HUDEP-2 (cell line): ENCODE measurements at regions not wholly inside any gene's neighbourhood (a gene's known extent, or its start where the extent isn't known, plus 50 kb on each side); places are given as distances from the start of the nearest gene placed in this dataset.

Source experiments
- DNase-seq, 76 experiments: peaks; one replicate each; lab custom pipeline; 2025; ENCODE audit not compliant: unreplicated experiment in 76 of 76; lab: John Stamatoyannopoulos, UW

DNA sequence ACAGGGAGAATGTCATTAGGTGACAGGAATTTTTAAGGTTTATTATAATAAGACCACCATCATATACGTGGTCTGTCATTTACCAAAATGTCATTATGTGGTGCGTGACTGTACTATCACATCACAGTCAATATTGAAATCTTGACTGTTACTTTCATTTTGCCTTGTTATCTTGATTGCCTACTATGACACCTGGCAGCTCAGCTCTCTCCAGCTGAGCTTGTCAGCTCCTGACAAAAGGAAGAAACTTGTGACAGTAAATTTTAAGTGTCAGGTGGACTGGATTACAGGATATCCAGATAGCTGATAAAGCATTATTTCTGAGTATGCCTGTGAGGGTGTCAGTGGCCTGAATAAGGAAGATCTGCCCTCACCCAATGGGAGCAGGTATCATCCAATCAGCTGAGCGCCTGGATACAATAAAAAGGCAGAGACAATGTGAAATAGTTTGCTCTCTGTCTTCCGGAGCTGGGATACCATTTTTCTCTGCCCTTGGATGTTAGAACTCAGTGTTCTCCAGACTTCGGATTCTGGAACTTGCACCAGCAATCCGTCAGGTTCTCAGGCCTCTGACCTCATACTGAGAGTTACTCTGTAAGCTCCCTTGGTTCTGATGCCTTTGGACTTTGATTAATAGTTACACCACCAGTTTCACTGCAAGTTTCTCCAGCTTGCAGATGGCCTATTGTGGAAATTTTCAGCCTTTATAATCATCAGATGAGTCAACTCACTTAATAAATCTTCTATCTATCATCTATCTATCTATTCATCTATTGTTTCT is 1454.7 kb upstream of the IGFBP7 start:
- DNase-seq, result no peak

DNA sequence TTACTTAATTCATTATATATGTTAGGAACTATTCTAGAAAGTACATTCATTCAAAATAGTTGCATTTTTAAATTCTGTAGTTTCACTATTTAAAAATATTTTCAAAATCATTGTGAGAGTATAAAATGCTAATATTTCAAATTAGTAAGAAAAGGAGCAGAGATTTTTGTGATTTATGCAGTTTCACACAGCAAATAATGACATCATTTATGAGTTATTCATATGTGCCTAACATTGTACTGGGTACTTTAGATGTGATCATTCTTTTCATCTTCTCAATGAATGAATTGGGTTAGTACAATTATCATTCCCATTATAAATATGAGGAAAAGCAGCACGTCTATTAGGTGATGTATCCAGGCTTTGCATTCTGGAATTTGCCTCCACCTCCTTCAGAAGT is 1451.0 kb upstream of the IGFBP7 start:
- DNase-seq, result no peak

DNA sequence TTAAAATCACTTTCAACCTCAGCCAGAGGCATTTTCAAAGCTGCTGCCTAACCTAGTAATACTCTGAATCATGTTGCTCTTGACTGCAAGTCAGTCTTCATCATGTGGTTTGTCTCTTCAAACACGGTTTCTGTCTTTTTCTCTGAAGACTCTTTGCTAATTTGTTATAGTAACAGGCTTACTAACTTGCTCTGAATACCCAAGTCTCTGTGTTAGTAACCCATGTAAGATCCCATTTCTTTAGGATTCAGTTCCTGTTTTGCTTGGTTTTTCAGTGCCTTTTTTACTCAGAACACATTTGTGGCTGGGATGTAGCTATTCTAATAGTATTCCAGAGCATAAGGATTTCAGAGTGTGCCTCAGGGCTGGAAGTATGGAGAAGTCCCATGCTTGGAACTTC is 1450.6 kb upstream of the IGFBP7 start:
- DNase-seq, result no peak

DNA sequence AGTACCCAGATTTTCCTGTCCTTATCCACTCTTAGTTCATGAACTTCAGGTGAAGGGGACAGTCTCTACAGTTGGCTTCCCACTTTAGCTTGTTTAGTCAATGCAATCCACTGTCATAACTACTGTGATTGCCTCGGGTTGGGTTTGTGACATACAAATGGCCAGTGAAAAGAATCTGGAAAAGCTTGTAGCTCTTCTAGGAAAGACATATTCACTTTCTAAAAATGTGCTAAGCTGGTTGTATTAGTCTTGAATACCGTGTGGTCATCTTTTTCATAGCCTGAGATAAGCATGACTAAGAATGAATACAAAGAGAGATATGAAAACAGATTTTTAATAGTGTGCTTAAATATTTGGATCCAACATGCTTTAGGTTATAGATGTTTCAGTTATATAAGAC is 1443.5 kb upstream of the IGFBP7 start:
- DNase-seq, result no peak

DNA sequence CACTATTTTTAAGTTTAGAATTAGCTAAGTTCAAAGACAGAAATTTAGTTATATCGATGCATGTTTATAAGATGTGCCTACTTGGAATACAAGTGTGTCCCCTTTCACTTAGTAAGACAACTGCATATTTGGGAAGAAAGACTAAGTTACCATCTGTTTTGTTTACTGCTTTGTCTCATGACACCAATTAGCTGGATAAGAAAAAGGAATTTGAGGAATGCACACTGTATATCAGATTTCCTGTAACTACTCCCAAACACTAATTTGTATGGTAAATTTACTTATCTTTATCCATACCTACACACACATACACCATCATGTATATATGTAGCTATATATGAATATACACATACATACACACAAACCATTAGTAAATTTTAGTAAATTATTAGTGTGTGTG is 1442.8 kb upstream of the IGFBP7 start:
- no peak for DNase-seq

DNA sequence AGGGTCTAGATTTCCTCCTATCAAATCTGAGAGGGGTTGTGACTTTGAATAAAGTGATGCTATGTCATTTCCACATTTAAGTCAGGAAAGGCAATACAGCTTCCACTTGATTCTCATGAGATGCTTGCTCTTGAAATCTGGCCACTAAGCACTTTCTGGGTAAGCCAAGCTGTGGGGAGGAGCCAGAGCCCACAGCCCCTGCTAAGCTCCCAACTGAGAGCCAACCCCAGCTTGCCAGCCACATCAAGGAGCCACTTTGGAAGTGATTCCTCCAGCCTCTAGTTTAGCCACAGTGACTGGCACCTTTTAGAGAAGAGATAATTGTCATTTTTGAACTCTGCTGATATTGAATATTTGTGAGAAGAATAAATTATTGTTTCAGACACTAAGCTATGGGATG is 1441.5 kb upstream of the IGFBP7 start:
- no peak for DNase-seq

DNA sequence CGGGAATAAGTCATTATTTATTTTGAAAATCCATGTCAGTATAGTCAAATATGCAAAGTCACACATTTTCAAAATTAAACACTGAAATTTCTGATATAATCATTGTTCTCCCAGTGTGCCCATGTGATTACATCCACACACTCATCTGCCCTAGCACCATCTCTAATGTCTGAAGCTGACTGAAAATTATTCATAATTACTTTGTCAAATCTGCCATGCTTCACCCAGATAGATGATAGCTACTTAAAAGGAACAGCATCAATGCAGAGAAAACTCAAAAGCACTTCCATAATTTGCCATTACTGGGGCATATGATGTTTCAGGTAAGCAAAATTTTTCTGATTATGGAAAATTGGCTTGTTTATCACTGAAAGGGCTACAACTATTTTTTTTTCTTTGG is 1433.3 kb upstream of the IGFBP7 start:
- no peak for DNase-seq

DNA sequence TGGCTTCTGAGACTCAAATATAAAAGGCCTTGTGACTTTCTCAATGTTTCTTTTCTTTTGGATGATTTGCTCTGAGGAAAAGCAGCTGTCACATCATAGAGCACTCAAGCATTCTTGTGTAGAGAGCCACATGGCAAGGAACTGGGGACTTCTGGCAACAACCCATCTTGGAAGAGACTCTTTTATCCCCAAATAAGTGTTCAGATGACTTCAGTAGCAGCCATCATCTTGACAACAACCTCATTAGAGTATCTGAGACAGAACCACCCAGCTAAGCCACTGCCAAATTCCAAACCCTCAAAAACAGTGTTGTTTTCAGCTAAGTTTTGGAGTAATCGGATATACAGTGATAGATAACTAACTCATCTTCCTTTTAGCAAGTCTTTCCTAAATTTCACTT is 1431.7 kb upstream of the IGFBP7 start:
- DNase-seq, result no peak

DNA sequence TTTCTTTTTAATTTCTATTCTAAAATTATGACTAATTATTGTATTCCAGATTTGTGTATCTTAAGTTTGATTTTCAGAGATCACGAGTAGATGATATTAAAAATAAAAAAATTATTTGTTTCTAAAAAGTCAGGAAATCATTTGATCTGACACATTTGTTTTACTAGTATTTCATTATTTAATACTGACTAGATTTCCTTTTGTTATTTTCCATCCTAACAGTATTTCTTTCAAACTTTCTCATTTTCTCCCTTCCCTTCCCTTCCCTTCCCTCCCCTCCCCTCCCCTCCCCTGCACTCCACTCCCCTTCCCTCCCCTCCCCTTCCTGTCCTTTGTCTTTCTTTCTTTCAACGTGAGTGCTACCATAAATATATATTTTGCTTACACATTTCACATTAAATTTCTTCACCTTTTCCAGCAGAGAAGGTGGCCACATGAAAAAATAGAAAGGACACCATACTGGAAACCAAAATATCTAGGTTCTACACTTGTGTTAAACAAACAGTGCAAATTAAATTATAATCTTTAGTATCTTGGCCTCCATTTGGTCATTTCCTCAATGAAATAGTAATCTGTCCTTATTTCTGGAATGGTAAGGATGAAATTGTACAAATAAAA is 1412.7 kb upstream of the IGFBP7 start:
- no peak for DNase-seq

DNA sequence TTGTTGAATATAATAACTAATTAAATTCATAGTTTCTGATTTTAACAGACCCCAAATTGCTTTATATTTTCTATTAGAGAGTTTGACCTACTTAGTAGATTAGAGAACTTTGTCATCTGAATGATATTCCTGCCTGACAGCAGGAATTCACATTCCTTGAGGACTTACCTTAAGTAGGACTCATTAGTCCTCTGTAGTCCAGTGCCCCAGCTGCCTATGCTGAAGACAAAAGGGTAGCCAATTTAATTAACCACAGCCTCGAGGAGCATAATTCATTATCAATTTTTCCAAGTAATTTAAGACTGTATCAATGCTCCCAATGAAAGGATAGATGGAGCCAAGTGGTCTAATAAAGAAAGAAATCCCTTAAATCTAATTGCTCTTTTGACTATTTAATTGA is 1405.0 kb upstream of the IGFBP7 start:
- DNase-seq, result no peak

DNA sequence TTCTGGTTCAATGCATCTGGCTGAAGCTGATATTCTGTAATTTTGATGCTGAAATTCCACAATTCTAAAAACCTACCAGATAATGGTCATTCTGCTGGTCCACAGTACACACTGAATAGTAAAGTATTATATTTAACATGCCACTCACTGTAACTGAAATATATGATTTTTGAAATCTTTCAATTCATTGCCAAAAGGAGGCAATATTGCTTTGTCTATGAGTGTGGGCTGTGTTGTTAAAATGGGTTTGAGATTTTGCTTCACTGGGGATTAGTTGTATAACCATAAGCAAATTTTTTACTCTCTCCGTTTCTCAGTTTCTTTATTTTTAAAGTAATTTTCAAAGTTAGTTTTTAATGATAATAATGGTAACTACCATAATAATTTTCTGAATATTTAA is 1404.1 kb upstream of the IGFBP7 start:
- no peak for DNase-seq

DNA sequence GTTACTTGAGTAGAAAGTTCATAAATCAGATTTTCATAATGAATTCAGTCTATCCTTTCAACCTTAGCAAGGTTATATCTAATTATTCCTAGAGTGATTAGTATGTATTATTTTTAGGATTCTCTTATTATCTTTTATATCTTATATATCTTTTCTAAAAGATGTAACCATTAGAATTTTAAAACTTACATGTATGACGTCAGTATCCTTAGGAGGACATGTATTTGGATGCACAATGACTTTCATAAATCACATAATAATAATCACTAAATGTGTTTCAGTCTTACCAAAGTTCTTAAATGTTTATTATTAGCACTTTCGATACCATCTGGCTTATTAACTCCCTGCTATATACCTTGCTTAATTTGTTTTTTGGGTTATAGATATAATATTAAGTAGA is 1400.5 kb upstream of the IGFBP7 start:
- no peak for DNase-seq

DNA sequence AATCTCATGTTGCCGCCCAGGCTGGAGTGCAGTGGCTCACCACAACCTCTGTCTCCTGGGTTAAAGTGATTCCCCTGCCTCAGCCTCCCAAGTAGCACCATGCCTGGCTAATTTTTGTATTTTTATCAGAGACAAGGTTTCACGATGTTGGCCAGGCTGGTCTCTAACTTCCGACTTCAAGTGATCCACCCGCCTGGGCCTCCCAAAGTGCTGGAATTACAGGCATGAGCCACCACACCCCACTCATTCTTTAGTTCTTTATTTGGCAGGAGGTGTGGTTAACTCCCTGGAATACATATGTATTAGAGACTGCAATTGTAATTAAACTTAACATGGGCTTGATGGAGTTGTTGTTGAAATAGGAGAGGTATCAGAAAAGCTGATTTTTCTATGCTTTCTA is 1396.9 kb upstream of the IGFBP7 start:
- DNase-seq, result no peak

DNA sequence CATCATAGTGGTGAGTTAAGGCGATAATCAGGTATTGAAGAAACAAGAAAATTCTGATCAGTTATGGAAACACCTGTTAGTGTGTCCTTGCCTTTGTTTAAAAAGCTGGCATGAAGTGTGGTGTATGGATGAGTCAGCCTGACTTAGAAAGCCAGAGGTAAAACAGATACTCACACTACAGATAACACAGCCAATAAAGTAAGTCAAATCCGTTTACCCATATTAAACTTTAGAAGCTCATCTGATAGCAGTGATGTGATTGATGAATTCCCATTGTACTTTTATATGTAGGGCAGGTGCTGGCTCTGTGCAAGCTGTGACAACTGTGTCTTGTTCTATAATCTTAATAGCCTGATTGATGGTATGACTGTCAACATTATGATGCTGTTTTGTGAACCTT is 1392.7 kb upstream of the IGFBP7 start:
- DNase-seq, result no peak

DNA sequence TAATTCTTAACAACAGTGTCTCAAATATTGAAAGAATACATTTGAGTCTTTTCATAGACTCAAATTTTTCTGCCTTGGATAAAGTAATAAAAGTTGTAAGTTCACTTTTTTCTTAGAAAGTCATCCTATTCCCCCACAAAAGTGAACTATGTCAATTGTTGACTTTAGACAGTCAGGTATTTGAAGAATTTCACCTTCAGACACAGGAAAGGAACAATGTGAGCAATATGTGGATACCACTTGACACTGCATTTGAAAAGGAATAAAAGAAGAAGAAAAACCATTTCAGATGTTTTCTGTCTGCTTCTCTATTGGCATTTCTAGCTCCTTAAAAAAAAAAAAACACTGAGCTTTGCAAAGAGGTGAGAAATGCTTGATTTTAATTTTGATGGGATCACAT is 1389.0 kb upstream of the IGFBP7 start:
- DNase-seq, result no peak

DNA sequence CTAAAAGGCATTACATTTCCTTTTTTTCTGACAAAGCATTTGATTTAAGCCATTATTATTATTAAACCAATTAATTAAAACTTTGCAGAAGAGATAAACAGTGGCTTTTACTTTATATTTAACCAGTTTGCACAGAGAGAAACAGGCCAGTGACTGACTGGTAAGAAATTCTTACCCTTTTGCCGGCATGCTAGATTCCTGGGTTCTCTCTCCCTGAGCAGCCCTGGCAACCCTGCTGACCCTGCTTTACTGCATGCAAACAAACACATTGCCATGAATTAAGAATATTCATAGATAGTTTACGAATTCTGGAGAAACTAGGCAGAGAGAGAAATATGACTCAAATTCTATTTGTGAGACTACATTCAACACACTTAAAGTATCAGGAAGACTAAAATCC is 1381.4 kb upstream of the IGFBP7 start:
- DNase-seq, result no peak

DNA sequence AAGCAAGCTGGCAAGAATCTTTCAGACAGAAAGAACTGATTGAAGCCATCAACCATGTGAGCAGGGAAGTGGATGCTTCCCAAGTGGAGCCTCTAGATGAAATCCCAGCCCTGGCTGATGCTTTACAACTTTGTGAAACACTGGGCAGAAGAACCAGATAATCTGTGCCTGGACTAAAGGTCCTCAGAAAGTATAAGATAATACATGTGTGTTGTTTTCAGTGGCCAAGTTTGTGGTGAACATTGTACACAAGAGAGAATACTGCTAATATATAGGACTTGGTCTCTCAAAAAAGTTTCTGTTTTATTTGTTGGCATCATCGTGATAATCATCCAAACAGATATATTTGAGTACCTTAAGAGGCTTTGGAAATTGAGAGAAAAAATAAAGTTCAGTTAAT is 1367.8 kb upstream of the IGFBP7 start:
- no peak for DNase-seq

DNA sequence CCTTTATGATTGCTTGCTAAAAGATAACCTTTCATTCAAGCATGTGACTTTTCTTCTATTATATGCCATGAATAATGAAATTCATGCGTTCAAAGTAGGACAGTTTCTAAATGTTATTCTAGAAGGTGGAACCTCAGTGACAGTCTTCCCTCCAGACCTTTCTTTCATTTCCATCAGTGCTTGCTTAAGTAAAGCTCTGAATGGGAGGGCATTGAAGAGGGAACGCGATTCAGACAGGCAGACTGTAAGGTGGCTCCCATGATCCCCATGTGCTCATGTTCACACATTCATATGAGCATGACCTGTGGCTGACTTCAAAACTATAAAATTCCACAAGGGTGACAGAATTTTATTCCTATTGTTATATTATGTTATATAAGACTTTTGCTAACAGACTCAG is 1367.3 kb upstream of the IGFBP7 start:
- DNase-seq, result no peak

DNA sequence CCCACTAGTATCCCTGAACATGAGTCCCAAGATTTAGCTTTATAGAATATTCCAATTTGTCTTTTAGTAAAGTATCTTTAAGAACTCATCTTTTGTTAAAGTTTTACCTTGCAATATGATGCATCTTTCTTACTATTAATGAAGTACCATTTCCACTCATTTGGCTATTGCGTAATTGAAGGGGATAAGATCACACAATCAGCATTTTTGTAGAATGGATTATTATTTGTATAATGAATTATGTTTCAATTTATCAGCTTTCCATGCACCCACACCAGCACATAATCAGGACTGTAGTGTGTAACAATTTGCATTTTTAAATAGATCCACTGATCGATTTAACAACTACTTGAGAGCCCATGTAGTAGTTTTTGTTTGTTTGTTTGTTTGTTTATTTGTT is 1364.9 kb upstream of the IGFBP7 start:
- no peak for DNase-seq

DNA sequence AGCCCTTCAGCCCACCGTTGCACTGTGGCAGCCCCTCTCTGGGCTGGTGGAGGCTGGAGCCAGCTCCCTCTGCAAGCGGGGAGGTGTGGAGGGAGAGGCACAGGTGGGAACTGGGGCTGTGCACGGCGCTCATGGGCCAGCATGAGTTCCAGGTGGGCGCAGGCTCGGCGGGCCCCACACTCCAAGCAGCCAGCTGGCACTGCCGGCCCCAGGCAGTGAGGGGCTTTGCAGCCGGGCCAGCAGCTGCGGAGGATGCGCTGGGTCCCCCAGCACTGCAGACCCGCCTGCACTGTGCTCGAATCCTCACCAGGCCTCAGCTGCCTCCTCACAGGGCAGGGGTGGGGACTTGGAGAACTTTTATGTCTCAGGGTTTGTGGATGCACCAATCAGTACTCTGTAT is 1354.8 kb upstream of the IGFBP7 start:
- DNase-seq, result no peak

DNA sequence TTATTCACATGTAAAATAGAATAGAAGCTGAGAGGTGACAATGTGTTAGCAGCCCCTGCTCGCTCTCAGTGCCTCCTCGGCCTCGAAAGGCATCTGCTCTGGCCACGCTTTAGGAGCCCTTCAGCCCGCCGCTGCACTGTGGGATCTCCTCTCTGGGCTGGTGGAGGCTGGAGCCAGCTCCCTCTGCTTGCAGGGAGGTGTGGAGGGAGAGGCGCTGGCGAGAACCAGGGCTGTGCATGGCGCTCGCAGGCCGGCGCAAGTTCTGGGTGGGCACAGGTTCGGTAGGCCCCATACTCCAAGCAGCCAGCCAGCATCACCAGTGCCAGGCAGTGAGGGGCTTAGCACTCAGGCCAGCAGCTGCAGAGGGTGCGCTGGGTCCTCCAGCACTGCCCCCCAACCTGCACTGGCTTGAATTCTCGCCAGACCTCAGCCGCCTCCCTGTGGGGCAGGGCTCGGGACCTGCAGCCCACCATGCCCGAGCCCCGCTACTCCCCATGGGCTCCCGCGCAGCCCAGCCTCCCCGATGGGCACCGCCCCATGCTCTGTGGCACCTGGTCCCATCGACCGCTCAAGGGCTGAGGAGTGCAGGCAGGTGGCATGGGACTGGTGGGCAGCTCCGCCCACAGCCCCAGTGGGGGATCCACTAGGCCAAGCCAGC is 1346.7 kb upstream of the IGFBP7 start:
- DNase-seq, result no peak

DNA sequence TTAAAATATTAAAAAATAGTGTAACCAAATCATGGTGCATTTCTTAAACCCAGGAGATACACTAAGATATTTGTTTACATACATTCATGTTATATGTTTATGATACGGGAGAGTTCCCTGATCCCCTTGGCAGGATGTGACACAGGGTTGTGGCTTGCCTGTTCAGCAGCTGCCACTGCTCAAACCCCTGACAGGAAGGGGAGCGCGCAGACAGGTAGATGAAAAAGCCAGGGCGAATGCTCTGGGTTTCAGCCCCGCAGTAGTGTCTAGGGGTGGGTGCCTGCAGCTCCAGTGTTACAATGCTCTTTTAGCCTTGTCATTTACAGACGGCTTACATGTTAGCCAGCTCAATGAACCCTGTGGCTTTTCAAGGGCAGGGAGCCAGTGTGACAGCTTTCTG is 1343.8 kb upstream of the IGFBP7 start:
- DNase-seq, result no peak
